ENCODE measurements at regions not wholly inside any gene's neighbourhood (a gene's known extent, or its start where the extent isn't known, plus 50 kb on each side); places are given as distances from the start of the nearest gene placed in this dataset.

- no peak for TF ChIP-seq MEF2A (IDR thresholded peaks at IDR 0.05; ENCODE audit: insufficient read depth, low read depth, low read length)
- no peak for TF ChIP-seq TCF7 (IDR thresholded peaks at IDR 0.05; ENCODE audit: borderline replicate concordance)
- TF ChIP-seq ELK1 (IDR thresholded peaks at IDR 0.05; ENCODE audit: low read depth, low read length): no peak
- TF ChIP-seq USF2 (IDR thresholded peaks at IDR 0.05; ENCODE audit: borderline replicate concordance, low read depth, low read length): no peak
- no peak for TF ChIP-seq POU2F2 (IDR thresholded peaks at IDR 0.05; ENCODE audit: borderline replicate concordance, low read depth, low read length)
- no peak for TF ChIP-seq ZBED1 (IDR thresholded peaks at IDR 0.05; ENCODE audit: borderline replicate concordance)
- TF ChIP-seq E2F4 (IDR thresholded peaks at IDR 0.05; ENCODE audit: low read depth, low read length): no peak
These were observed 183.6 kb downstream of the GADD45G start (continued) for GRCh38 chr9:89788434-89788833.

GRCh38 chr9:89789922-89790510, 185.2 kb downstream of the GADD45G start:
- 31% methylated on average over 8 of the region's 8 CpGs for WGBS (ENCODE audit: insufficient coverage, insufficient replicate concordance, low lambda C conversion rate, missing lambda C conversion rate)
- POLR2A ChIA-PET: no interaction called here
- CTCF ChIA-PET: interaction anchor here (1.2 kb wide), 1 partner anchor 25 kb away, joined by 4 read pairs; no protein-coding TSS in a partner anchor

More at GRCh38 chr9:89789922-89790510, 185.2 kb downstream of the GADD45G start:
- H3K9ac ChIP-seq (ENCODE audit: control insufficient read depth, insufficient read depth, low read length): no peak overlapping the region
- no peak for DNase-seq (ENCODE audit: low read depth, low spot score)
- in situ Hi-C loops (cut with MboI) (no loop called here), intact Hi-C loops (cut with micrococcal nuclease; ENCODE audit: unreplicated experiment) (no loop called here)
- H4K20me1 ChIP-seq (ENCODE audit: control insufficient read depth, insufficient read depth): no peaks in the 10 kb centered on the region
- no peaks in the 10 kb centered on the region for H3K79me2 ChIP-seq (ENCODE audit: control insufficient read depth, insufficient read depth, low read length)
- no peak overlapping the region for H3K4me2 ChIP-seq (ENCODE audit: control insufficient read depth, insufficient read depth)
- no peak for TF ChIP-seq NFXL1 (IDR thresholded peaks at IDR 0.05; ENCODE audit: borderline replicate concordance)
- TF ChIP-seq CBFB (IDR thresholded peaks at IDR 0.05; ENCODE audit: low read depth): no peak
- no peak for TF ChIP-seq MEF2A (IDR thresholded peaks at IDR 0.05; ENCODE audit: insufficient read depth, low read depth, low read length)
- no peak for TF ChIP-seq IRF4 (IDR thresholded peaks at IDR 0.05; ENCODE audit: low read depth, low read length)
- no peak for TF ChIP-seq CUX1 (IDR thresholded peaks at IDR 0.05; ENCODE audit: insufficient replicate concordance, low read depth, low read length)
- TF ChIP-seq NFIC (IDR thresholded peaks at IDR 0.05; ENCODE audit: low read depth, low read length): no peak
- H3K27ac ChIP-seq (ENCODE audit: control insufficient read depth, insufficient read depth): no peak overlapping the region
- ATAC-seq: no peak
- ChIA-PET RAD21 (ENCODE audit: unreplicated experiment) (interaction anchor here (0.7 kb wide), 1 partner anchor 62 kb away, joined by 3 read pairs; no protein-coding TSS in a partner anchor), SMC1A (ENCODE audit: uncharacterized antibody, unreplicated experiment) (no interaction called here)
- BruUV-seq (replicated peaks): no TSS peak
- FAIRE-seq: no peak
- no peaks in the 10 kb centered on the region for H3K4me1 ChIP-seq (ENCODE audit: control insufficient read depth, insufficient read depth, low read length)
- no peaks in the 10 kb centered on the region; a peak in 1 of 4 replicates for H3K27me3 ChIP-seq (replicated peaks in 1 of 2; ENCODE audit: control insufficient read depth in 2 of 2, insufficient read depth in 2 of 2, low read length in 1 of 2)
- no peak overlapping the region for H3K4me3 ChIP-seq
- no peaks in the 10 kb centered on the region for H3K9me3 ChIP-seq (replicated peaks; ENCODE audit: control insufficient read depth, insufficient read depth, low read length)
- no peaks in the 10 kb centered on the region for H3K36me3 ChIP-seq (ENCODE audit: control insufficient read depth in 2 of 2, insufficient read depth in 2 of 2, low read length in 1 of 2)
- H2AFZ ChIP-seq (ENCODE audit: control insufficient read depth, low read depth, low read length): no peak overlapping the region
